Testis (tissue), 2 donors: ENCODE measurements at regions not wholly inside any gene's neighbourhood (a gene's known extent, or its start where the extent isn't known, plus 50 kb on each side); places are given as distances from the start of the nearest gene placed in this dataset.

Source experiments
- CTCF ChIP-seq, 3 experiments: fragments of 450-650 bp in 2 of 3; fragments of 200-600 bp in 1 of 3; sonication (generic) in 1 of 3; IDR thresholded peaks; one replicate each; pipeline ENCODE4 v1.5.1; 2016 to 2019; ENCODE audit warnings: antibody characterized with exemption in 3 of 3, mild to moderate bottlenecking in 2 of 3, moderate library complexity in 1 of 3
- POLR2A ChIP-seq: fragments of 450-650 bp; IDR thresholded peaks from one replicate; pipeline ENCODE4 v1.6.1; 2017; ENCODE audit warnings: antibody characterized with exemption, mild to moderate bottlenecking, moderate library complexity

GRCh38 chr5:161115941-161116340 lies 263.9 kb upstream of the ATP10B start:
- TF ChIP-seq POLR2A (no peak), CTCF (IDR thresholded peaks at IDR 0.05) (no peak)
